A673 (cell line): ENCODE measurements at regions not wholly inside any gene's neighbourhood (a gene's known extent, or its start where the extent isn't known, plus 50 kb on each side); places are given as distances from the start of the nearest gene placed in this dataset.
A peak's percentile ranks its signal among the peaks of the same experiment; 100 is the strongest.

ENCODE experiments used
- BruUV-seq: library from RNA; stranded (reverse); fragments of 400-500 nt; replicated peaks from 2 replicates; lab custom pipeline; 2021; lab: Mats Ljungman, UMichigan
- CTCF ChIA-PET: fragments of 300-600 bp; sonication (Branson Sonifier 250); formaldehyde crosslinking; loops from one replicate; lab custom pipeline; 2022; ENCODE audit warnings: antibody characterized with exemption; lab: Charles Lee
- POLR2A ChIA-PET: fragments of 300-600 bp; sonication (Branson Sonifier 250); formaldehyde crosslinking; loops from one replicate; lab custom pipeline; 2022; ENCODE audit warnings: antibody characterized with exemption; ENCODE audit not compliant: low non-redundant PET; lab: Charles Lee
- DNase-seq: peaks from one replicate; pipeline ENCODE4 v3.0.0-alpha.2; 2015; ENCODE audit warnings: low spot score
- H3K27ac ChIP-seq: fragments of 200-600 bp; sonication (generic); 2 replicates; pipeline ENCODE4 v1.5.1; 2016; ENCODE audit warnings: mixed run types, low read depth, mild to moderate bottlenecking, mixed read lengths, antibody characterized with exemption, low read length; ENCODE audit not compliant: poor library complexity, severe bottlenecking
- H3K27me3 ChIP-seq: fragments of 200-600 bp; sonication (generic); replicated peaks from 2 replicates; pipeline ENCODE4 v1.6.1; 2017; ENCODE audit warnings: mixed run types, low read depth, mild to moderate bottlenecking, mixed read lengths, antibody characterized with exemption, low read length; ENCODE audit not compliant: insufficient read depth, poor library complexity
- H3K36me3 ChIP-seq: fragments of 200-600 bp; sonication (generic); 2 replicates; pipeline ENCODE4 v1.6.1; 2016; ENCODE audit warnings: mixed run types, mild to moderate bottlenecking, mixed read lengths, antibody characterized with exemption, low read length; ENCODE audit not compliant: insufficient read depth, poor library complexity, severe bottlenecking
- H3K4me1 ChIP-seq: fragments of 200-600 bp; sonication (generic); 2 replicates; pipeline ENCODE4 v1.6.1; 2017; ENCODE audit warnings: mixed run types, mild to moderate bottlenecking, mixed read lengths, antibody characterized with exemption, low read length; ENCODE audit not compliant: insufficient read depth, poor library complexity, severe bottlenecking
- H3K4me3 ChIP-seq: fragments of 200-600 bp; sonication (generic); 2 replicates; pipeline ENCODE4 v1.5.1; 2016; ENCODE audit warnings: low read depth, mixed run types, mild to moderate bottlenecking, mixed read lengths, low read length; ENCODE audit not compliant: poor library complexity, severe bottlenecking
- H3K9me3 ChIP-seq: fragments of 200-600 bp; sonication (generic); 2 replicates; pipeline ENCODE4 v1.6.1; 2016; ENCODE audit warnings: mixed run types, low read depth, mild to moderate bottlenecking, mixed read lengths, antibody characterized with exemption, low read length; ENCODE audit not compliant: poor library complexity, severe bottlenecking
- EZH2 ChIP-seq: fragments of 200-600 bp; sonication (generic); IDR thresholded peaks from 2 replicates; pipeline ENCODE4 v1.6.1; 2017; ENCODE audit warnings: borderline replicate concordance, low read depth, mild to moderate bottlenecking, mixed read lengths, antibody characterized with exemption, low read length; ENCODE audit not compliant: poor library complexity, severe bottlenecking
- intact Hi-C: fragments of 100-400 bp; cut with micrococcal nuclease; formaldehyde crosslinking; loops from one replicate; pipeline ENCODE4 v1.10.0; 2022; ENCODE audit not compliant: unreplicated experiment
- TF ChIP-seq, protein P1 (sequence below): fragments of 300-800, 200-600 bp; sonication (generic); conservative IDR thresholded peaks from 2 replicates; pipeline ENCODE4 v1.5.1; 2017; ENCODE audit warnings: low read depth, mild to moderate bottlenecking, antibody characterized with exemption, low read length, moderate library complexity, mixed read lengths

DNA sequence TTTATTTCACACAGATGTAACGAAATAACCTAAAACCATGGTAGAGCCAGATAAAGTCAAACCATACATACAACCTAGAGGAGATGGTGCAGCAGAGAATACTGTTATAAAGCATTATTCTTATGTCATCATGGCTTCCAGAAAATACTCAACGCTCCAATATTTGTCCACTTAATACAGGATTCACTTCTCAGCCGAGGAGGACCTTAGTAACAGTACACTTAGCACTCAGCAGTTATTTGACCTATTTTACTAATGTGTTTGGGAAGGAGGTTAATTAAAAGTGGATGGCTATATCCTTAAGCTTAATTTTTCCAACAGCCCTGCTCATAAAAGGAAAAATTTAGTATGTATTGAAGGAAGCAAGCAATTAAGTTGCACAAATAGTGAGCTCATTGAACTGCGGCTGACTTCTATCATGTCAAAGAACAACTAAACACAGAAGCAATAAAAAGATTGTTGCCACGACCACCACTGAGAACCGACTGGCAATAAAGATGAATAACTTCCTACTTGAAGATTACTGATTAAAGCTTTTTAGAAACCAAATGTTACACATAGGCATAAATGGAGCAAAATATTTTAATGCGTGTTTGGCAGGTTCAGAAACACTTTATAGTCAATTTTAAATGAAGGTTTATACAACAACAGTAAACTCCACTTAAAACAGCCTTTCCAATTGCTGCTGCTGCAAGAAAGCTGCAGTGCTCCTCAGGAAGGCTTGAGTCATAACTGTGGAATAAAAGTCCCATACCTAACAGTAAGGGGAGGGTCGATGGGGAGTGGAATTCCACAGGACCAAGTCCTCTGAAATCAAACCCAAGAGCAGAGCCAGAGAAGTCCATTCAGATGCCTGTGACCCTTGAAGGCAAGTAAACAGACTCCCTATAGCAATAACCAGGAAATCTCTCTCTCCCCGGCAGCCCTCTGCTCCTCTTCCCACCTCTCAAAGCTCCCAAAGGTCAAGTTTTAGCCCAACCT lies 218.9 kb upstream of the CDKN3 start:
- CTCF ChIA-PET, result interaction anchor here (0.7 kb wide), 1 partner anchor 17 kb away, joined by 3 read pairs; no protein-coding TSS in a partner anchor

DNA sequence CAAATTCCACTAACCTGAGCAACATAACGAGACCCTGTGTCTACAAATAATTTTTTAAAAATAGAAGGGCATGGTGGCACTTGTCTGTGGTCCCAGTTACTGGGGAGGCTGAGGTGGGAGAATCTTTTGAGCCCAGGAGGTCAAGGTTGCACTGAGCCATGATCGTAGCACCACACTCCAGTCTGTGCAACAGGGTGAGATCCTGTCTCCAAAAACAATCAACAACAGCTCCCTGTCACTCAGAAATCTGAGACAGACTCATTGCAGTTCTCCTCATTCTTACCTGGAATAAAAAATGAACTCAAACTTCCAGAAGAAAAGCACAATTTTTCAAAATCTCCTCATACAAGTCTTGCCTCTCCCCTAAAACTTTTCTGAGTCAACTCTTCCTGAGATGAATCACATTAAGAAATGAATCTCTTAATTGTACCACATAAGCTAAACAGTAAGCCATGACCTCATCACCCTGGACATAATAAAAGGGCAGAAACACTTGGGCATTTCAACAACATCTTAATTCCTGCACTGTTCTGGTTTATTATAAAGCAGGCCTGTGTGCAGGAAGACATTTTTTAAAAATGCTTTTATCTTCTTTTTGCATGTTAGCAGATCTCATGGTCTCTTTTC lies 214.3 kb upstream of the CDKN3 start:
- no peaks in the 10 kb centered on the region for H3K36me3 ChIP-seq
- CTCF ChIA-PET, result no interaction called here
- DNase-seq, result no peak
- H3K4me3 ChIP-seq, result no peak overlapping the region
- POLR2A ChIA-PET, result no interaction called here
- H3K27ac ChIP-seq, result no peak overlapping the region
- no peaks in the 10 kb centered on the region for H3K9me3 ChIP-seq
- intact Hi-C loops, result no loop called here
- no peaks in the 10 kb centered on the region for H3K4me1 ChIP-seq
- H3K27me3 ChIP-seq, result peaks cover 51% of the 10 kb centered on the region
- BruUV-seq, result no TSS peak
- TF ChIP-seq EZH2, result no peak
- TF ChIP-seq, protein P1, sequence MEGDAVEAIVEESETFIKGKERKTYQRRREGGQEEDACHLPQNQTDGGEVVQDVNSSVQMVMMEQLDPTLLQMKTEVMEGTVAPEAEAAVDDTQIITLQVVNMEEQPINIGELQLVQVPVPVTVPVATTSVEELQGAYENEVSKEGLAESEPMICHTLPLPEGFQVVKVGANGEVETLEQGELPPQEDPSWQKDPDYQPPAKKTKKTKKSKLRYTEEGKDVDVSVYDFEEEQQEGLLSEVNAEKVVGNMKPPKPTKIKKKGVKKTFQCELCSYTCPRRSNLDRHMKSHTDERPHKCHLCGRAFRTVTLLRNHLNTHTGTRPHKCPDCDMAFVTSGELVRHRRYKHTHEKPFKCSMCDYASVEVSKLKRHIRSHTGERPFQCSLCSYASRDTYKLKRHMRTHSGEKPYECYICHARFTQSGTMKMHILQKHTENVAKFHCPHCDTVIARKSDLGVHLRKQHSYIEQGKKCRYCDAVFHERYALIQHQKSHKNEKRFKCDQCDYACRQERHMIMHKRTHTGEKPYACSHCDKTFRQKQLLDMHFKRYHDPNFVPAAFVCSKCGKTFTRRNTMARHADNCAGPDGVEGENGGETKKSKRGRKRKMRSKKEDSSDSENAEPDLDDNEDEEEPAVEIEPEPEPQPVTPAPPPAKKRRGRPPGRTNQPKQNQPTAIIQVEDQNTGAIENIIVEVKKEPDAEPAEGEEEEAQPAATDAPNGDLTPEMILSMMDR, result no peak

More for the DNA sequence above, 218.9 kb upstream of the CDKN3 start:
- POLR2A ChIA-PET, result interaction anchor here (0.5 kb wide), 1 partner anchor 232 kb away, joined by 17 read pairs; no protein-coding TSS in a partner anchor
- Histone ChIP-seq H3K27ac (no peak overlapping the region), H3K4me3 (no peak overlapping the region), H3K9me3 (no peaks in the 10 kb centered on the region), H3K27me3 (peaks cover 56% of the 10 kb centered on the region), H3K4me1 (no peaks in the 10 kb centered on the region), H3K36me3 (no peaks in the 10 kb centered on the region)
- DNase-seq, result peak; percentile 46
- no TSS peak for BruUV-seq
- no peak for TF ChIP-seq EZH2
- TF ChIP-seq, protein P1, result no peak
- intact Hi-C loops, result loop anchor here (5.0 to 10.0 kb wide), 2 partner anchors 226 to 763 kb away; no protein-coding TSS in a partner anchor

DNA sequence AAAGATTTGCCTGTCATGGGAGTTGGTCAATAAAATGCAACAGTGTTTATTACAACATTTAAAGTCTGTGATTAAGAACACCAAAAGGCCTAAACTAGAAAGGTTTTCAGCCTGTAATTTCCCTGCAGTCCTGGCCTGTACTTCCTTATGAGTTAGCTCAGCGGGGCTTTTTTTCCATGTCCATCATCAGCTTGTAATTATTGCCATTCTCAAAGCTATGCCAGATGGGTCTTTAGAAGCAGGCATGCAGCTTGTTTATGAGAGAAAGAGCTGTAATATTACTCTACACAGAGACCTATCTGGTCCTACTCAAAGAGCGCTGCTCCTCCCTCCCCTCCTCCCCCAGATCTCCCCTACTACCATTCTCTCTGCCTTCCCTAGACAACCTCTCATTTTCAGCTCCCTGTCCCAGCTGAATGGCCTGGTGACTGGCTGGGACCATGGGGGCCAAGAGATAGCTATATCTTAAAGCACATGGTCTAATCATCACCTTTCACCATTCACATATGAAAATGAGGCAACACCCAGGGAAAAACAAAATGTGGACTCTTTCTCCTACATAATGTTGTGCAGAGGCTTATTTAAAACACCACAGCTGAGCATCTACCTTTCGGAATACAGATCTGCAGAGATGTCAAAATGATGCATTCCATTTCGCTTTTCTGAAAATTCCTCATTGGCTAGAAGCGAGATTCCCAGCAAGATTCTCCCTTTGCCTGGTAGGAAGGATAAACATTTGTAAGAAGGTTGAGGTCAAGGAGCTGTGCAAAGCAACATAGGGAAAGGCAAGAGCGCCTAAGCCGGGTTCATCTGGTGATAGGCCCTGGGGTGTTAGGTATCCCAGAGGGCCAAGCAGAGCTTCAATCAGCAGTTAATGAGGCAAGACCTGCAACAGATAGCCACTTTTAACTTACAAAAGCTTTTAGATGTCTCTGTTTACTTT lies 209.7 kb upstream of the CDKN3 start:
- Histone ChIP-seq H3K9me3 (no peaks in the 10 kb centered on the region), H3K4me1 (peaks cover 3% of the 10 kb centered on the region), H3K4me3 (no peak overlapping the region), H3K36me3 (no peaks in the 10 kb centered on the region), H3K27ac (no peak overlapping the region), H3K27me3 (peaks cover 10% of the 10 kb centered on the region)
- POLR2A ChIA-PET, result no interaction called here
- DNase-seq, result no peak
- no peak for TF ChIP-seq EZH2
- TF ChIP-seq, protein P1, result no peak
- intact Hi-C loops, result no loop called here
- BruUV-seq, result no TSS peak
- CTCF ChIA-PET, result no interaction called here
